ENCODE measurements at regions not wholly inside any gene's neighbourhood (a gene's known extent, or its start where the extent isn't known, plus 50 kb on each side); places are given as distances from the start of the nearest gene placed in this dataset.

DNA sequence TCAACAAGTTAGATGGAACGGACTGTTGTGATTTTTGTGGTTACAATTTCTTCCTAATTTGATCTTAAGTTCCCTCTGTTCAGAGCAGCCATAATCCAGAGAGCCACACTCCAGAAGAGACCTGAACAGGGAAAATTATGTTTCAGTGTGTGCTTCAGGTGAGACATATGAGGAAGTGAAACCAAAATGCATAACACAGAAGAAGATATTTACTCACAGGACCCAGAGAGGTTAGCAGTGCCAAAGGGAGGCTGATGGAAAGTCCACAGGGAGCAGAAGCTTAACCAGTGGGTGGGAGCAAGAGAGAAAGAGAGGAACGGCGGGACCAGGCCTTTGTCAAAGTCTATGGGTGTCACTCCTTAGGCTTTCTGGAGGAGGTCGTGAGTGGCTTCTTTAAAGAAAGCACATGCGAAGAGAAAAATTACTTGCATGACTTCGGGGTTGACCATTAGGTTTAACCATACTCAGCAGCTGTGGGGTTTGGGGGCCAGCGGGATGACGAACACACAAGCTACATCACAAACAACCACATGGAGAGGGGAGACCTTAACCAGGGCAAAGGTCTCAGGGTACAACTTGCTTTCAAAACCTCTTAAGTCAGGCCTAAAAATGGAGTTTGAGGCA lies 141.4 kb downstream of the MED10 start:
- TF ChIP-seq CTCF (IDR thresholded peaks at IDR 0.05; ENCODE audit: poor library complexity, severe bottlenecking): no peak
- no peak for TF ChIP-seq REST (IDR thresholded peaks at IDR 0.05; ENCODE audit: borderline replicate concordance)
- no peak for TF ChIP-seq SMC3 (conservative IDR thresholded peaks at IDR 0.05; ENCODE audit: poor library complexity)
- TF ChIP-seq POLR2AphosphoS5 (IDR thresholded peaks at IDR 0.05): no peak

Measured in neural cell (in vitro differentiated cells).